GM23338 (cell line): ENCODE measurements at regions not wholly inside any gene's neighbourhood (a gene's known extent, or its start where the extent isn't known, plus 50 kb on each side); places are given as distances from the start of the nearest gene placed in this dataset.
"Not testable (repeated sequence)": the region's sequence is repeated elsewhere in the genome, so short reads cannot be mapped to it uniquely, and the experiment has no call there.

Source experiments
- CREB1 ChIP-seq: fragments of 250-450 bp; sonication (Bioruptor Pico); IDR thresholded peaks from 2 replicates; pipeline ENCODE4 v1.5.0; 2020; ENCODE audit warnings: low read depth, mild to moderate bottlenecking, moderate library complexity
- CTCF ChIP-seq, 2 experiments: fragments of 200-600 bp in 1 of 2; sonication (generic) in 1 of 2; conservative IDR thresholded peaks; 2 replicates each; pipeline versions ENCODE4 v1.5.1 to v1.6.1; 2016 to 2017; ENCODE audit warnings: antibody characterized with exemption in 2 of 2, low read depth in 2 of 2, mild to moderate bottlenecking in 2 of 2, moderate library complexity in 1 of 2
- ETS1 ChIP-seq: IDR thresholded peaks from 2 replicates; pipeline ENCODE4 v1.6.1; 2016; ENCODE audit warnings: antibody characterized with exemption
- EZH2 ChIP-seq: fragments of 200-600 bp; sonication (generic); IDR thresholded peaks from one replicate; pipeline ENCODE4 v1.8.0; 2017; ENCODE audit warnings: antibody characterized with exemption, mild to moderate bottlenecking, low read depth; ENCODE audit not compliant: unreplicated experiment
- EZH2phosphoT487 ChIP-seq: fragments of 200-600 bp; sonication (generic); IDR thresholded peaks from one replicate; pipeline ENCODE4 v1.8.1; 2018; ENCODE audit warnings: antibody characterized with exemption; ENCODE audit not compliant: unreplicated experiment
- JUNB ChIP-seq: IDR thresholded peaks from one replicate; pipeline ENCODE4 v1.6.1; 2016; ENCODE audit warnings: antibody characterized with exemption; ENCODE audit not compliant: unreplicated experiment
- POLR2AphosphoS5 ChIP-seq: IDR thresholded peaks from 2 replicates; pipeline ENCODE4 v1.6.1; 2016; ENCODE audit warnings: antibody characterized with exemption, low read depth
- REST ChIP-seq: IDR thresholded peaks from one replicate; pipeline ENCODE4 v1.6.1; 2018; ENCODE audit warnings: antibody characterized with exemption; ENCODE audit not compliant: unreplicated experiment
- ZNF114 ChIP-seq: fragments of 250-450 bp; sonication (Bioruptor Pico); IDR thresholded peaks from 2 replicates; pipeline ENCODE4 v1.5.0; 2020; ENCODE audit warnings: mild to moderate bottlenecking, moderate library complexity
- ZNF331 ChIP-seq: fragments of 250-450 bp; sonication (Bioruptor Pico); IDR thresholded peaks from 2 replicates; pipeline ENCODE4 v1.5.0; 2020; ENCODE audit warnings: low read depth, mild to moderate bottlenecking, moderate library complexity
- ZNF462 ChIP-seq: fragments of 250-450 bp; sonication (Bioruptor Pico); IDR thresholded peaks from 2 replicates; pipeline ENCODE4 v1.5.0; 2020; ENCODE audit warnings: mild to moderate bottlenecking, moderate library complexity

GRCh38 chr9:29104166-29104565, 1530.9 kb upstream of the C9orf72 start:
- not testable (repeated sequence) for TF ChIP-seq CTCF (conservative IDR thresholded peaks at IDR 0.05; ENCODE audit: low read depth in 2 of 2); EZH2; ETS1; REST; POLR2AphosphoS5; EZH2phosphoT487; CREB1 (CRISPR knock-in tag); JUNB; ZNF462 (CRISPR knock-in tag); ZNF114 (CRISPR knock-in tag); ZNF331 (CRISPR knock-in tag)
